CD4-positive, alpha-beta T cell treated with Interleukin-21 for 1 hour (primary cell): ENCODE measurements at regions not wholly inside any gene's neighbourhood (a gene's known extent, or its start where the extent isn't known, plus 50 kb on each side); places are given as distances from the start of the nearest gene placed in this dataset.
"Not testable (repeated sequence)": the region's sequence is repeated elsewhere in the genome, so short reads cannot be mapped to it uniquely, and the experiment has no call there.

ENCODE experiments used
- DNase-seq: peaks from one replicate; pipeline ENCODE4 v3.0.0-alpha.2; 2020

DNA sequence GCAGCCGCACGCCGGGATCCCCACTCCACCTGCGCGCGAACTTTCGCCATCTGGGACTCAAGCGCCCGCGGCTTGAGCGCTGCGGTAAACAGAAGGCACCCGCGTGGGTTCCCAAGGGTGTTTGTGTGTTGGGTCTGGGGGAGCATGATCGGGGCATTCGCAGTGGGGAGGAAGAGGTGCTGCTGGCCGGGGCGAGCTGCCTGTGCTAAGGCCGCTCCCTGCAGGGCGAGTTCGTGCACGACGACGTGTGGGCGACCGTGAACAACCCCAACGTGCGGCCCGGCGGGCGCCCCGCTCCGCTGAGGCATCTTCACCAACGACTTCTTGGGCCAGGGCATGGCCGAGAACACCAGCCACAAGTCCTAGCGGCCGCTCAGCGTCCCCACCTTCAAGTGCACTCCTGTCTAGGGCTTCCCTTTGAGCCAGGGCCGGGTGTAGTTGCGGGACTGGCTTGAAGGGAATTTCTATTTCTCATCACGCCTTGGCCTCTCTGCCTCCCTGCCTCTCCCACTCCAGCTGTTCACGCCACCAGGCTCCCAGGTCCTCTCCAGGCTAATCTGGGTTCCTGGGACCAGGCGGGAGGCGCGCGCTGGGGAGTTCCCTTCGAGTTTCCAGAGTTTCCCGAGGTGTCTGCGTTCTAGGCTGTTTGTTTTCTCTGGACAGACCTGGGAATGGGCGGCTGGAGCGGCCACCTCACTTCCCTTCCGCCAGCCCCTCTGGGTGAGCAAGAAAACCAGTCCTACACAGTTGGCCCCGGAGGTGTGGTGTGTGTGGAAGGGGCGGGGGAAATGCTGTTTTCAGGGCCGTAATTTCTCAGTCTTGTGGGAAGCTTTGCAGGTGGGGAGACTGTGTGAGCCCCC, 417.8 kb upstream of the TMTC1 start:
- no peak for DNase-seq

GRCh38 chr12:30200864-30201263, 417.1 kb upstream of the TMTC1 start:
- DNase-seq = no peak

- no peak for DNase-seq
Observed at GRCh38 chr12:30197392-30198057, 413.8 kb upstream of the TMTC1 start.

GRCh38 chr12:30191696-30192455, 408.1 kb upstream of the TMTC1 start:
- DNase-seq = no peak

DNA sequence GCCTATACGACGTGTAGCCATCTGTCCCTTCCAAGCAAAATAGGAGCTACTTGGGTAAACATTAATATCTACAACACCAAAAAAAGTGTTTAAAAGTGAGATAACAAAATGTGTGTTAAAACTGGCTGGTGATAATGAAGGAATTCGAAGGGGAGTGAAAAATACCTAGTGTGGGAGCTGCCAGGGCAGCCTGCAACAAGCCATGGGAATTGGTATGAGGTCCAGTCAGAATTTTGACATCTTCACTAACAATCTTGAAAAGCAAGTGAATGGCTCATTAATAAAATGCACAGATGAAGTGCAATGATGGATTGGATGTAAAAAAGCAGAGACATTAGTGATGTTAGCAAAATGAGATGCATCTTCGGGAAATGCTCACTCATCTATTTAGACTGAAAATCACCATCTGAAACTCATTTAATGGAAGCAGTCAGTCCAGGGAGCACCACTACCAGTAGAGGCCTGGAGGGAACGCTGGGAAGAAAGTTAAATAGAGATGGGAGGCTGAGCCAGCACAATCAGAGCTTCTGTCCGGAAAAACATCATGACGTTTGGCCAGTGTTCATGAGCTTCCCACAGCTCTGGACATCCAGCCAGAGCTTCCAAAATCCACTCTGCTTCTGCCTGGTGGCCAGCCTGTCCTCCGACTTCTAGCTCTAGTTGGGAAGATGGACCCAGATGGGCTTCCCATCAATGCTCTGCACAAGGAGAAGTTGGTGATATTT, 405.0 kb upstream of the TMTC1 start:
- DNase-seq = no peak

DNA sequence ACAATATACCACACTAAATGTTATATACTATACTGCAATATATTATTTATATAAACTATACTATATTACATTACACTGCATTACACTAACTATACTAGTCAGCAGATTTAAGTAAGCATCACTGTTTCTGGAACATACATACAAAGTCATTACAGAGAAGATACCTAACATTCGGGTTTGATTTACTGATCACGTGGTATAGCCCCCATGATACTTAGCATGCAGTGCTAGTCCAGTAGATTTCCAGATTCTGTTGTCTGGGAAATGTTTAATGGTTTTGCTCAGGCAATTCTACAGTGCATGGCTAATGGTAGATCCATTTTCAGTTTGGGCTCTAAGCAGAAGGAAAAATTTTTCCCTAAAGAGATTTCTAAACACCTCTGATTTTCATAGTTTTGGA, 403.7 kb upstream of the TMTC1 start:
- no peak for DNase-seq

- no peak for DNase-seq
Observed at GRCh38 chr12:30181334-30181733, 397.6 kb upstream of the TMTC1 start.

DNA sequence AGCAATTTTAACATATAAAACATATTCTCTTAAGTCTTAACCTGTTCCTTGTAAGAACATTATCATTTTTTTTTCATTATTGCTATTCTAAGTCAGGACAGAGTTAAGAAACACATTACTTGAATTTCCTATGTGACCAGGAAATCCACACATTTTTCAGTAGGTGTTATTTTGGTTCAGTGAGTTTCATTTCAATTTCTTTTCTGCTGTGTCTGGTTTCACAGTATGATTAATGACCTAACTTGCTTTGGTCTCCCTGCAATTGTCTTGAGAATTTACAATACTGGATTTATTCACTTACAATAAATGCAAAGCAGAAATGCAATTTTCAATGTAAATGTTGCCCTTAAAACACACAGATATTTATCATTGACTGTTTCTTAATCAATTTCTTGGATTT, 396.9 kb upstream of the TMTC1 start:
- DNase-seq = no peak

DNA sequence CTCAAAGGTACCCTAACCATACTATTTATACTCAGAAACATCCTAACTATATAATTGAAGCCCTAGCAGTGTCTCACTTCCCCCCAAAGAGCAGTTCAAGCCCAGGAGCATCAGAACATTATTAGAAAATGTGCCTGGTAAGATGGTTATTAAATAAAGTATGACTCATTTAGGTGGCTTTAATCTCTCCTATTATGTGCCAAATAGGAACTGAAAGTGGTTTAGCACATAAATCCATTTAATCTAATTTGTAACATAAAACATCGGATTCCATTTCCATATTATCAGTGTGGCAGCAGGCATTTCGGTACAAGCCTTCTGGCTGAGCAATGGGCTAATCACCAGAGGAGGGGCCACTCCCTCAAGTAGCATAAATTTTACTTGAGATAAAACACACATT, 395.2 kb upstream of the TMTC1 start:
- no peak for DNase-seq

DNA sequence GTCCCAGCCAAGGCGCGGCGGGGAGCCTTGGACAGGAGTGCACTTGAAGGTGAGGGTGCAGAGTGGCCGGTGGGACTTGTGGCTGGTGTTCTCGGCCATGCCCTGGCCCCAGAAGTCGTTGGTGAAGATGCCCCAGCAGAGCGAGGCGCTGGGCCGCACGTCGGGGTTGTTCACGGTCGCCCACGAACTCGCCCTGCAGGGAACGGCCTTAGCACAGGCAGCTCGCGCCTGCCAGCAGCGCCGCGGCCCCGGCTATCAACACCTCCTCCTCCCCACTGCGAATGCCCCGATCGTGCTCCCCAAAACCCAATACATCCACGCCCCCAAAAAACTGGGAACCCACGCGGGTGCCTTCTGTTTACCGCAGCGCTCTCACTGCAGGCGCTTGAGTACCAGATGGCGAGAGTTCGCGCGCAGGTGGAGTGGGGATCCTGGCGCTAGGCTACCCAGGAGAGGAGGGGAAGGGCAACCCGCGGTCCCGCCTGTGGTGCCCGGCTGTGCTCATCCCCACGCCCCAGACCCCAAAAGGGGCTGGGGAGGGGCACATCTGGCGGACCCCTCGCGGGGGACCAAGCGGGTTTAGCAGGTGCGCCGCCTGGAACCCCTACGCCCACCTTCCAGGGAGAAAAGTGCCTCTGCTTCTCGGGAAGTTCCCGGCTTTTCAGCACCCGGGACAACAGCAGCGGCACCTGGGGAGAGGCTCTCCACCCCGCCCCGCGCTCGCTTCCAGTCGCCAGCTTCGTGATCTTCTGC, 386.3 kb upstream of the TMTC1 start:
- no peak for DNase-seq

DNA sequence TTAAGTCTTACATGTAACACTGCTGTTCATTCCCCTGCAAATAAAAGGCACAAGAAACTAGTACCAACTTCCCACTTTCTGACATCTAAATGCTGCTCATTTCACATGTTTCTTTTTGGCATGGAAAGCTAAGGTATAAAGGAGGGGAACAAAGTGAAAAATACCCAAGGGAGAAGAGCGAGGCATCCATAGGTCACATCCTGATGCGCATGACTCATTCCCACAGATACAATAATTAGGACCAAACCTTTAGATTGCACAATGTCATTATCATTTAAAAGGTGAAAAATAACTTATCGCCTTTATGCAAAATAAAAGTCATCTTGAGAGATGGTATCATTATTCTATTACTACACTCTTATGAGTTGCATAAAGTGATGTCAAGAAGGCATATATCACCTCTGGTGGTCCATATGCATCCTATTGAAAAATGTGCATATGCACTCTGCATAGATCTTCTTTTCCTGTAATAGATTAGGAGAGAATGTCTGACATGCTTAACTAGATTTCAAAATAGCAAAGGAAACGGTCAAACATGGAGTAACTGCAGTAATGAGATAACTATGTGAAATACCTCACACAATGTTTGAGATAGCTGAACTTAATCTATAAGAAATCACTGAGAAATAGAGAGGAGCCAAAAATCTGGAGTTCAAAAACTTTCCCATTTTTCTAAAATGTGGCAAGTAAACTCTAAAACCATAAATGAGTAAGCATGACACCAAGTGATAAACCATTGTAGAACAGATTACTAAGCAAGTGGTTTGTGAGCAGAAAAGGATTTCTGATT, 382.5 kb upstream of the TMTC1 start:
- DNase-seq = no peak

DNA sequence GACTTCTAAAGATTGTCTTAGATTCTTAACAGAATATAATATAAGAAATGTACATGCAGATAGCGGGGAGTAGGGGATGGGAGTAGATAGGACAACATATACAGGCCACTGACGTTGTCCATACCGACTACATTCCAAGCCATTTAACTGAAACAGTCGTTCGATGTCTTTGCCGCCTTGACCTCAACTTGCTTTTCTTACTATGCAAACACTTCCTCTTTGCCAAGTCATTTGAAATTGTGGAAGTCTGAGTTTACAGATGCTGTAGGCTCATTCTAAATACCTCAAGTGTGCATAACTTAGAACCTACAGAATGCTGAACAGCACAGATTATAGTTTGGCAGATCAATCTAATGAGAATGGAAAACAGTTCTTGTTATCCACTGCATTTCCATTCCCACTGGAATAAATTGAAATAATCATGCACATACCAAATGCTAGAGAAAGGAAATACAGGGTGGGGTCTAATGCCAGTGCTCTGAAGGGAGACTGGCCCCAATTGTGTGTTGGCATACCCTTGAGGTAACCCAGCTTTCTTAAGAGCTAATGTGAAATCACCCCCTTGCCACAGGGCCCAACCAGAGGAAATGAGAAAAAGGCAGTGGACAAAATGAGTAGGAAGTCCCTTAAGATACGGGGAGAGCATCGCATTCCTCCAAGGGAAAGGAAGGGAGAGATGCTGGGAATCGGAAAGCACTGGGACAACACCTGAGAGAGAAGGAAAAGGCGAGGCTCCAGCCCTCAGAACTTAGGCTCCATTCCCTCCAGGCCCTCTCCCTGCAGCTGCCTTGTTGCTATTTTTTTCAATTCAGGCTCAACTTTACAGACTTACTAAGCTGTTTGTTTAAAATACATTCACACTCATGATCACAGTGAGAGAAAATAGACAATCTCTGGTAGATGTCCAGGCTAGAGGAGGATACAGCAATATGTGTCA, 380.9 kb upstream of the TMTC1 start:
- no peak for DNase-seq

DNA sequence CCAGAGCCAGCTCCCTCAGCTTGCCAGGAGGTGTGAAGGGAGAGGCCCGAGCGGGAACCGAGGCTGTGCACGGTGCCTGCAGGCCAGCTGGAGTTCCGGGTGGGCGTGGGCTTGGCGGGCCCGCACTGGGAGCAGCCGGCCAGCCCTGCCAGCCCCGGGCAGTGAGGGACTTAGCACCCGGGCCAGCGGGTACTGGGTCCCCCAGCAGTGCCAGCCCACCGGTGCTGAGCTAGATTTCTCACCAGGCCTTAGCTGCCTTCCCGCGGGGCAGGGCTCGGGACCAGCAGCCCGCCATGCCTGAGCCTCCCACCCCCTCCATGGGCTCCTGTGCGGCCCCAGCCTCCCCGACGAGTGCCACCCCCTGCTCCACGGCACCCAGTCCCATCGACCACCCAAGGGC, 373.1 kb upstream of the TMTC1 start:
- not testable (repeated sequence) for DNase-seq

GRCh38 chr12:30155001-30155730, 371.4 kb upstream of the TMTC1 start:
- DNase-seq = no peak

DNA sequence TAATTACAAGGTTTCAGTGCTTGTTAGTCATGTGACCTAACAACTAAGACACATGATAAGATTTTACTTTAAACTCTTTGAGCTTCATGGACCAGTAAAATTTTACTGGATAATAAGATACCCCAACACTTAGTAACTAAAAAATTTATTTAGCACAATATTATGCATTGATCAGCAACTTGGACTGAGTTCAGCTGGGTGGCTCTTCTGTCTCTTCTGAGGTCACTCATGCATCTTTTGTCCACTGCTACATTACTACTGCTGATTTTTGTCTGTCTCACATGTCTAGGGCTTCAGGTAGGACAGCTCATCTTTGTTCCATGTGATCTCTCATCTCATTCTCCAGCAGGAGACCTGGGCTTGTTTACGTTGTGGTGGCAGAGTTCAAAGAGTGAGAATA, 370.2 kb upstream of the TMTC1 start:
- no peak for DNase-seq

- no peak for DNase-seq
Observed at GRCh38 chr12:30152705-30153104, 369.0 kb upstream of the TMTC1 start.

DNA sequence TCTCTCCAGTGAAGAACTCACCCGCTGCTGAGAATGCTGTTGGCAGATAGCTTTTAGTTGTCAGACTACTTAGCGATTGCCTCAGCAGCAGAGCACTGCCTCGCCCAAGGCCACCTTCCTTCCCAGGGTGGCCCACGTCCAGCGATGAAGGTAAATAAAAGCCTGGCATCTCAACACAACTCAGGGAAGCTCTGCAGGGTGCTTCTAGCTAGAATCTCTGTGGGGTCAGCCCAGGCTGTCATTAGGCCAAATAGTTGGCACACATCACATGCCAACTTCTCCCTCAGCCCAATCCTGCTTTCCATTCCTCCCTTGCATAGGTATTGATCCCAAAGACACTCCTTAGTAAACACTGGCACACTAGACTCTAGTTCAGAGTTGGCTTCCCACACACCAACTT, 368.1 kb upstream of the TMTC1 start:
- DNase-seq = no peak

DNA sequence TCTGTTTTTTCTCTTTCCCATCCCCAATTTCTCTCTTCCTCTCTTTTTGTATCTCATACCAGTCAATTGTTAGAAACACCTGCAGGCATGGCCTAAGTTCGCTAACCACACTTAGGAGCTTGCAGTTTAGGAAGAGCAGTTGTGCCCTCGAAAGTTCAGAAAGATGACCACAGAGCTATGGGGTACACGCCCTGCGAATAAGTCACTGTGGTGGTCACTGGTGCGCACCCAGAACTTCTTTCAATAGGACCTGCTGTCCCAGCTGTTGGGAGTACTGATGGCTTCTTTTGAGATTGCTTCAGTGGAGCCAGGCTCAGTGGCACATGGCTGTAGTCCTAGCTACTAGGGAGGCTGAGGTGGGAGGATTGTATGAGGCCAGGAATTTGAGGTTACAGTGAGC, 362.8 kb upstream of the TMTC1 start:
- no peak for DNase-seq

GRCh38 chr12:30145684-30146032, 361.9 kb upstream of the TMTC1 start:
- no peak for DNase-seq
